H9 (cell line): ENCODE measurements at regions not wholly inside any gene's neighbourhood (a gene's known extent, or its start where the extent isn't known, plus 50 kb on each side); places are given as distances from the start of the nearest gene placed in this dataset.

ENCODE experiments used
- DNase-seq: peaks from one replicate; pipeline ENCODE4 v3.0.0-alpha.2; 2017
- H2AFZ ChIP-seq: one replicate; pipeline ENCODE4 v1.6.1; 2013; ENCODE audit warnings: mild to moderate bottlenecking, low read length, control low read depth, moderate library complexity
- H2AK5ac ChIP-seq: 2 replicates; pipeline ENCODE4 v1.6.1; 2013; ENCODE audit warnings: low read length, control low read depth, mixed read lengths; ENCODE audit not compliant: insufficient read length
- H2BK120ac ChIP-seq: one replicate; pipeline ENCODE4 v1.6.1; 2013; ENCODE audit warnings: low read depth, mild to moderate bottlenecking, low read length, control low read depth, inconsistent platforms; ENCODE audit not compliant: poor library complexity, severe bottlenecking
- H2BK12ac ChIP-seq: 2 replicates; pipeline ENCODE4 v1.6.1; 2013; ENCODE audit warnings: low read length, control low read depth, mixed read lengths, low read depth; ENCODE audit not compliant: insufficient read length
- H2BK15ac ChIP-seq: 2 replicates; pipeline ENCODE4 v1.6.1; 2013; ENCODE audit warnings: low read depth, low read length, control low read depth
- H2BK20ac ChIP-seq: one replicate; pipeline ENCODE4 v1.6.1; 2013; ENCODE audit warnings: low read depth, mild to moderate bottlenecking, low read length, control low read depth, inconsistent platforms; ENCODE audit not compliant: poor library complexity, severe bottlenecking
- H2BK5ac ChIP-seq: 2 replicates; pipeline ENCODE4 v1.6.1; 2013; ENCODE audit warnings: low read length, control low read depth, mixed read lengths; ENCODE audit not compliant: insufficient read length
- H3K14ac ChIP-seq: 2 replicates; pipeline ENCODE4 v1.6.1; 2013; ENCODE audit warnings: low read length, control low read depth; ENCODE audit not compliant: insufficient read depth
- H3K18ac ChIP-seq: 2 replicates; pipeline ENCODE4 v1.6.1; 2013; ENCODE audit warnings: low read depth, mild to moderate bottlenecking, mixed read lengths, low read length, control low read depth; ENCODE audit not compliant: insufficient read length
- H3K23ac ChIP-seq: 2 replicates; pipeline ENCODE4 v1.6.1; 2013; ENCODE audit warnings: low read length, control low read depth, mixed read lengths, low read depth; ENCODE audit not compliant: insufficient read length
- H3K23me2 ChIP-seq: 2 replicates; pipeline ENCODE4 v1.6.1; 2013; ENCODE audit warnings: low read depth, mild to moderate bottlenecking, mixed read lengths, low read length, control low read depth; ENCODE audit not compliant: insufficient read length, poor library complexity, severe bottlenecking
- H3K27ac ChIP-seq: 2 replicates; pipeline ENCODE4 v1.5.1; 2013; ENCODE audit warnings: low read length, control low read depth, mixed read lengths, low read depth; ENCODE audit not compliant: insufficient read length
- H3K27me3 ChIP-seq: 2 replicates; pipeline ENCODE4 v1.6.1; 2013; ENCODE audit warnings: low read length, control low read depth, inconsistent platforms; ENCODE audit not compliant: insufficient read depth
- H3K4ac ChIP-seq: 2 replicates; pipeline ENCODE4 v1.6.1; 2013; ENCODE audit warnings: low read depth, mild to moderate bottlenecking, control low read depth, inconsistent platforms, low read length, moderate library complexity
- H3K4me1 ChIP-seq: 2 replicates; pipeline ENCODE4 v1.6.1; 2013; ENCODE audit warnings: low read length, control low read depth, inconsistent platforms; ENCODE audit not compliant: insufficient read depth
- H3K4me2 ChIP-seq: 2 replicates; pipeline ENCODE4 v1.6.1; 2013; ENCODE audit warnings: low read length, control low read depth, mixed read lengths; ENCODE audit not compliant: insufficient read length, insufficient read depth
- H3K56ac ChIP-seq: 2 replicates; pipeline ENCODE4 v1.6.1; 2013; ENCODE audit warnings: low read depth, mild to moderate bottlenecking, mixed read lengths, low read length, control low read depth; ENCODE audit not compliant: insufficient read length
- H3K79me1 ChIP-seq: 2 replicates; pipeline ENCODE4 v1.6.1; 2013; ENCODE audit warnings: low read depth, mild to moderate bottlenecking, moderate library complexity, low read length, control low read depth, inconsistent platforms; ENCODE audit not compliant: insufficient read depth, poor library complexity, severe bottlenecking
- H3K79me2 ChIP-seq: 2 replicates; pipeline ENCODE4 v1.6.1; 2013; ENCODE audit warnings: low read length, control low read depth, inconsistent platforms; ENCODE audit not compliant: insufficient read depth
- H3K9ac ChIP-seq: 2 replicates; pipeline ENCODE4 v1.6.1; 2013; ENCODE audit warnings: low read length, control low read depth, mixed read lengths; ENCODE audit not compliant: insufficient read length; ENCODE audit errors: extremely low read depth
- H3K9me3 ChIP-seq: one replicate; pipeline ENCODE4 v1.6.1; 2013; ENCODE audit warnings: low read depth, low read length, inconsistent platforms; ENCODE audit not compliant: control insufficient read depth
- H3T11ph ChIP-seq: one replicate; pipeline ENCODE4 v1.6.1; 2013; ENCODE audit warnings: mild to moderate bottlenecking, low read length, control low read depth, inconsistent platforms
- H4K20me1 ChIP-seq: one replicate; pipeline ENCODE4 v1.6.1; 2013; ENCODE audit not compliant: control insufficient read depth, insufficient read length, insufficient read depth
- H4K5ac ChIP-seq: 2 replicates; pipeline ENCODE4 v1.6.1; 2013; ENCODE audit warnings: low read depth, mild to moderate bottlenecking, mixed read lengths, low read length, control low read depth; ENCODE audit not compliant: insufficient read length
- H4K8ac ChIP-seq: replicated peaks from 2 replicates; pipeline ENCODE4 v1.6.1; 2013; ENCODE audit warnings: low read length, control low read depth, mixed read lengths, low read depth; ENCODE audit not compliant: insufficient read length
- H4K91ac ChIP-seq: 2 replicates; pipeline ENCODE4 v1.6.1; 2013; ENCODE audit warnings: low read depth, mild to moderate bottlenecking, moderate library complexity, mixed read lengths, low read length, control low read depth; ENCODE audit not compliant: insufficient read length
- H3K27ac Mint-ChIP-seq, 3 experiments: 2 replicates in 2 of 3; 3 replicates in 1 of 3; pipeline ENCODE4 v1.8.0; 2020 to 2021; ENCODE audit warnings: mixed read lengths in 3 of 3, mild to moderate bottlenecking in 1 of 3, moderate library complexity in 1 of 3
- H3K27me3 Mint-ChIP-seq: 2 replicates; pipeline ENCODE4 v1.8.0; 2021; ENCODE audit warnings: low read depth, mild to moderate bottlenecking, moderate library complexity, mixed read lengths
- H3K36me3 Mint-ChIP-seq, 3 experiments: 2 replicates in 2 of 3; 3 replicates in 1 of 3; pipeline ENCODE4 v1.8.0; 2020 to 2021; ENCODE audit warnings: low read depth in 3 of 3, mixed read lengths in 3 of 3; ENCODE audit not compliant: insufficient read depth in 1 of 3
- H3K4me1 Mint-ChIP-seq, 2 experiments: 2 replicates each; pipeline ENCODE4 v1.8.0; 2020; ENCODE audit warnings: mixed read lengths in 2 of 2
- H3K4me3 Mint-ChIP-seq, 2 experiments: 2 replicates in 1 of 2; 3 replicates in 1 of 2; pipeline ENCODE4 v1.8.0; 2020 to 2021; ENCODE audit warnings: mild to moderate bottlenecking in 2 of 2, mixed read lengths in 2 of 2, moderate library complexity in 1 of 2
- H3K9me3 Mint-ChIP-seq, 2 experiments: 2 replicates in 1 of 2; 3 replicates in 1 of 2; pipeline ENCODE4 v1.8.0; 2020; ENCODE audit warnings: mild to moderate bottlenecking in 2 of 2, mixed read lengths in 2 of 2, moderate library complexity in 1 of 2
- CTCF ChIP-seq: fragments of 200-600 bp; sonication (generic); conservative IDR thresholded peaks from 3 replicates; pipeline ENCODE4 v1.8.0; 2021; ENCODE audit warnings: antibody characterized with exemption, mild to moderate bottlenecking
- WGBS: extraction: QIAGEN DNeasy Blood & Tissue Kit; methylation state at CpG from one replicate; pipeline ENCODE4 v1.1.7; 2013; ENCODE audit warnings: missing lambda C conversion rate, low lambda C conversion rate, mixed read lengths; ENCODE audit not compliant: insufficient read length; ENCODE audit errors: extremely low coverage; 5-methylcytosine and 5-hydroxymethylcytosine counted together

GRCh38 chr2:11910971-11911370, 164.5 kb downstream of the LPIN1 start:
- Histone ChIP-seq H2BK12ac (no peak overlapping the region), H3K18ac (no peak overlapping the region), H3K23me2 (no peaks in the 10 kb centered on the region), H3K23ac (no peak overlapping the region), H3K9me3 (no peaks in the 10 kb centered on the region), H3K4me2 (no peak overlapping the region), H4K5ac (no peak overlapping the region), H2BK120ac (no peak overlapping the region), H2AK5ac (no peak overlapping the region), H4K91ac (no peak overlapping the region), H3K27me3 (no peaks in the 10 kb centered on the region), H2BK5ac (no peak overlapping the region), H3K4ac (no peak overlapping the region), H2BK20ac (no peak overlapping the region), H4K20me1 (no peaks in the 10 kb centered on the region), H3K79me1 (no peaks in the 10 kb centered on the region), H3K27ac (no peak overlapping the region), H3T11ph (no peak overlapping the region), H3K14ac (no peak overlapping the region), H2BK15ac (no peak overlapping the region), H2AFZ (no peak overlapping the region), H3K56ac (no peak overlapping the region), H3K4me1 (no peaks in the 10 kb centered on the region), H4K8ac (no peak overlapping the region), H3K79me2 (no peaks in the 10 kb centered on the region), H3K9ac (no peak overlapping the region)
- no peak for TF ChIP-seq CTCF
- H3K4me3 Mint-ChIP-seq, result no peak overlapping the region
- no peak for DNase-seq
- no peaks in the 10 kb centered on the region; the same call in 1 of the 2 replicates for H3K27me3 Mint-ChIP-seq
- no peaks in the 10 kb centered on the region for H3K4me1 Mint-ChIP-seq
- peaks cover 0 to 8% (median 0%) of the 10 kb centered on the region in 3 experiments; a peak in 2 of 7 replicates for H3K36me3 Mint-ChIP-seq
- peaks cover 5 to 7% of the 10 kb centered on the region in 2 experiments; a peak in 4 of 5 replicates for H3K9me3 Mint-ChIP-seq
- no peak overlapping the region for H3K27ac Mint-ChIP-seq
- no CpG with 5 or more reads among the region's 3 CpGs for WGBS
